Thyroid gland (tissue), 4 donors: ENCODE measurements at regions not wholly inside any gene's neighbourhood (a gene's known extent, or its start where the extent isn't known, plus 50 kb on each side); places are given as distances from the start of the nearest gene placed in this dataset.

Experiments used
- CTCF ChIP-seq, 6 experiments: fragments of 200-600 bp in 3 of 6; fragments of 450-650 bp in 3 of 6; sonication (generic) in 3 of 6; IDR thresholded peaks; one replicate each; pipeline ENCODE4 v1.5.1; 2016 to 2019; ENCODE audit warnings: antibody characterized with exemption in 6 of 6, mild to moderate bottlenecking in 2 of 6, inconsistent platforms in 1 of 6, moderate library complexity in 1 of 6
- POLR2A ChIP-seq, 2 donors: fragments of 450-650 bp; IDR thresholded peaks; one replicate each; pipeline ENCODE4 v1.6.1; 2017; ENCODE audit warnings: antibody characterized with exemption in 2 of 2, mild to moderate bottlenecking in 2 of 2, moderate library complexity in 1 of 2

GRCh38 chr6:141208101-141208500 lies 924.6 kb upstream of the GJE1 start:
- no peak for TF ChIP-seq CTCF (IDR thresholded peaks at IDR 0.05)
- no peak for TF ChIP-seq POLR2A (IDR thresholded peaks at IDR 0.05)
